Smooth muscle cell (in vitro differentiated cells): ENCODE measurements at regions not wholly inside any gene's neighbourhood (a gene's known extent, or its start where the extent isn't known, plus 50 kb on each side); places are given as distances from the start of the nearest gene placed in this dataset.

Experiments used
- DNase-seq: peaks from one replicate; lab custom pipeline; 2025; ENCODE audit not compliant: unreplicated experiment; lab: John Stamatoyannopoulos, UW
- H2AFZ ChIP-seq: fragments of 200-600 bp; sonication (generic); 2 replicates; pipeline ENCODE4 v1.6.0; 2016; ENCODE audit warnings: antibody characterized with exemption, low read depth, mild to moderate bottlenecking
- H3F3A ChIP-seq: fragments of 200-600 bp; sonication (generic); 2 replicates; pipeline ENCODE4 v1.6.0; 2017; ENCODE audit warnings: antibody characterized with exemption, low read depth
- H3K27ac ChIP-seq: fragments of 200-600 bp; sonication (generic); 2 replicates; pipeline ENCODE4 v1.5.1; 2016; ENCODE audit warnings: low read depth, mild to moderate bottlenecking
- H3K27me3 ChIP-seq: fragments of 200-600 bp; sonication (generic); 2 replicates; pipeline ENCODE4 v1.6.1; 2016; ENCODE audit warnings: low read depth, mild to moderate bottlenecking
- H3K36me3 ChIP-seq: fragments of 200-600 bp; sonication (generic); 2 replicates; pipeline ENCODE4 v1.5.1; 2016; ENCODE audit warnings: low read depth
- H3K4me1 ChIP-seq: fragments of 200-600 bp; sonication (generic); 2 replicates; pipeline ENCODE4 v1.5.1; 2016; ENCODE audit warnings: low read depth
- H3K4me2 ChIP-seq: fragments of 200-600 bp; sonication (generic); 2 replicates; pipeline ENCODE4 v1.6.0; 2016; ENCODE audit warnings: mild to moderate bottlenecking
- H3K4me3 ChIP-seq: fragments of 200-600 bp; sonication (generic); 2 replicates; pipeline ENCODE4 v1.5.1; 2016; ENCODE audit warnings: mild to moderate bottlenecking
- H3K79me2 ChIP-seq: fragments of 200-600 bp; sonication (generic); 2 replicates; pipeline ENCODE4 v1.6.0; 2016; ENCODE audit warnings: low read depth, mild to moderate bottlenecking
- H3K9ac ChIP-seq: fragments of 200-600 bp; sonication (generic); 2 replicates; pipeline ENCODE4 v1.6.0; 2016; ENCODE audit warnings: low read depth
- H3K9me3 ChIP-seq: fragments of 200-600 bp; sonication (generic); replicated peaks from 2 replicates; pipeline ENCODE4 v1.5.1; 2016; ENCODE audit warnings: low read depth
- H4K20me1 ChIP-seq: fragments of 200-600 bp; sonication (generic); 2 replicates; pipeline ENCODE4 v1.6.0; 2016; ENCODE audit warnings: low read depth
- CTCF ChIP-seq: fragments of 200-600 bp; sonication (generic); IDR thresholded peaks from 2 replicates; pipeline ENCODE4 v1.5.1; 2017; ENCODE audit warnings: borderline replicate concordance, mild to moderate bottlenecking, antibody characterized with exemption; ENCODE audit not compliant: insufficient read depth, poor library complexity, severe bottlenecking
- WGBS: methylation state at CpG from one replicate; pipeline ENCODE4 v1.1.7; 2016; ENCODE audit warnings: low lambda C conversion rate; 5-methylcytosine and 5-hydroxymethylcytosine counted together

DNA sequence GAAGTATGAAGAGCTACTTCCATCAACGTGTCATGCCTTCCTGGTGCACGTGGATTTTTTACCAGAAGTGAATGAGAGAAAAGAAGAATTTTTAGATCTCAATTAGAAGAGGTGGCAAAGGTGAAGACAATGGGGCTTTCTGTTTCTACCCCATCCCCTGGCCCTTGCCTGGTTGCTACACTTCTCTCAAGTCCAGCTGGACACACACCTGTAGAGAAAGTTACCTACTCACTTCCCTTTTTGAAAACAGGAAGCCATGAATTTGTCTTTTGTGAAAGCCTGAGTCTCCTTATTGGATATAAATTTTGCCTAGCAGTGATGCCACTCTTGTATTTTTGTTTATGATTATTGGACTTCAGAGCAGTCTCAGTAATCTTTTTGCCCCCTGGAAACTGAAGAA lies 142.9 kb upstream of the AKR1E2 start:
- peaks cover 29% of the 10 kb centered on the region for H3K4me1 ChIP-seq
- WGBS: 92% methylated on average over 2 of the region's 2 CpGs
- no peaks in the 10 kb centered on the region for H3K79me2 ChIP-seq
- peak overlapping the region; percentile 9 for H3K27ac ChIP-seq
- H3K4me3 ChIP-seq: no peak overlapping the region
- no peak for TF ChIP-seq CTCF
- peaks cover 21% of the 10 kb centered on the region for H3F3A ChIP-seq
- no peak overlapping the region for H2AFZ ChIP-seq
- DNase-seq: no peak
- no peaks in the 10 kb centered on the region for H4K20me1 ChIP-seq
- no peak overlapping the region for H3K4me2 ChIP-seq
- H3K36me3 ChIP-seq: no peaks in the 10 kb centered on the region
- no peaks in the 10 kb centered on the region for H3K27me3 ChIP-seq
- H3K9me3 ChIP-seq: no peaks in the 10 kb centered on the region
- H3K9ac ChIP-seq: no peak overlapping the region

- Histone ChIP-seq H3F3A (peaks cover under 1% of the 10 kb centered on the region), H3K36me3 (no peaks in the 10 kb centered on the region), H3K79me2 (no peaks in the 10 kb centered on the region), H3K9ac (peak overlapping the region; percentile 53), H2AFZ (peak overlapping the region; percentile 26), H3K4me3 (no peak overlapping the region), H3K9me3 (no peaks in the 10 kb centered on the region), H3K4me2 (peak overlapping the region; percentile 44), H3K27ac (peak overlapping the region; percentile 84), H3K4me1 (peaks cover 8% of the 10 kb centered on the region), H4K20me1 (no peaks in the 10 kb centered on the region), H3K27me3 (no peaks in the 10 kb centered on the region)
- no peak for DNase-seq
- no peak for TF ChIP-seq CTCF
- WGBS: 94% methylated on average over 11 of the region's 11 CpGs
Measured at GRCh38 chr10:4678951-4679671, 146.9 kb upstream of the AKR1E2 start.

GRCh38 chr10:4678023-4678950 lies 147.7 kb upstream of the AKR1E2 start:
- Histone ChIP-seq H2AFZ (peak overlapping the region; percentile 26), H3K9ac (peak overlapping the region; percentile 53)

More at GRCh38 chr10:4678023-4678950, 147.7 kb upstream of the AKR1E2 start:
- H3K9me3 ChIP-seq: no peaks in the 10 kb centered on the region
- H3K4me3 ChIP-seq: peak overlapping the region; percentile 9
- peak overlapping the region; percentile 70 for H3K4me2 ChIP-seq
- no peaks in the 10 kb centered on the region for H3K27me3 ChIP-seq
- no peaks in the 10 kb centered on the region for H4K20me1 ChIP-seq
- H3K27ac ChIP-seq: peak overlapping the region; percentile 84
- no peaks in the 10 kb centered on the region for H3K36me3 ChIP-seq
- peaks cover 7% of the 10 kb centered on the region for H3F3A ChIP-seq
- WGBS: 41% methylated on average over 11 of the region's 11 CpGs
- DNase-seq: no peak
- no peaks in the 10 kb centered on the region for H3K79me2 ChIP-seq
- no peak for TF ChIP-seq CTCF
- H3K4me1 ChIP-seq: peaks cover 12% of the 10 kb centered on the region
